Progenitor cell of endocrine pancreas (in vitro differentiated cells): ENCODE measurements at regions not wholly inside any gene's neighbourhood (a gene's known extent, or its start where the extent isn't known, plus 50 kb on each side); places are given as distances from the start of the nearest gene placed in this dataset.

ENCODE experiments used
- DNase-seq: peaks from one replicate; pipeline ENCODE4 v3.0.0; 2021; ENCODE audit warnings: low spot score; ENCODE audit not compliant: unreplicated experiment
- H3K27ac Mint-ChIP-seq: 2 replicates; pipeline ENCODE4 v1.8.0; 2021; ENCODE audit warnings: mild to moderate bottlenecking, moderate library complexity, mixed read lengths
- H3K27me3 Mint-ChIP-seq: 2 replicates; pipeline ENCODE4 v1.8.0; 2021; ENCODE audit warnings: mixed read lengths
- H3K36me3 Mint-ChIP-seq: 2 replicates; pipeline ENCODE4 v1.8.0; 2022; ENCODE audit warnings: mixed read lengths; ENCODE audit not compliant: insufficient read depth
- H3K4me1 Mint-ChIP-seq: 2 replicates; pipeline ENCODE4 v1.8.0; 2021; ENCODE audit warnings: low read depth, mixed read lengths
- H3K4me3 Mint-ChIP-seq: 2 replicates; pipeline ENCODE4 v1.8.0; 2021; ENCODE audit warnings: low read depth, mild to moderate bottlenecking, moderate library complexity, mixed read lengths
- H3K9me3 Mint-ChIP-seq: 2 replicates; pipeline ENCODE4 v1.8.0; 2021; ENCODE audit warnings: low read depth, mixed read lengths
- TF ChIP-seq, protein P1 (sequence below): fragments of 200-600 bp; sonication (generic); IDR thresholded peaks from one replicate; pipeline ENCODE4 v1.5.0; 2021; ENCODE audit warnings: antibody characterized with exemption, mild to moderate bottlenecking; ENCODE audit not compliant: unreplicated experiment

DNA sequence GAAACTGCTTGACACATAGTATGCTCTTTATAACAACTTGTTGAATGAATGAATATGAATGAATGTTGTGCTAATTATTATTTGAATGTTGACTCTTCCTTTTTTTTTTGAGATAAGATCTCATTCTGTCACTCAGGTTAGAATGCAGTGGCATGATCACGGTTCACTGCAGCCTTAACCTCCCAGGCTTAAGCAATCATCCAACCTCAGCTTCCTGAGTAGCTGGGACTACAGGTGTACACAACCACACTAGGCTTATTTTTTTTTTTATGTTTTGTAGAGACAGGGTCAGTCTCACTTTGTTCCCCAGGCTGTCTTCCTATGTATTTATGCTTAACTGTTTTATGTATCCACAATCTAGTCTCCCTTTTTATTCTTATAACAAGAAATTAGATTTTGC, 114.7 kb upstream of the WDFY3 start:
- no peak for DNase-seq
- TF ChIP-seq, protein P1, sequence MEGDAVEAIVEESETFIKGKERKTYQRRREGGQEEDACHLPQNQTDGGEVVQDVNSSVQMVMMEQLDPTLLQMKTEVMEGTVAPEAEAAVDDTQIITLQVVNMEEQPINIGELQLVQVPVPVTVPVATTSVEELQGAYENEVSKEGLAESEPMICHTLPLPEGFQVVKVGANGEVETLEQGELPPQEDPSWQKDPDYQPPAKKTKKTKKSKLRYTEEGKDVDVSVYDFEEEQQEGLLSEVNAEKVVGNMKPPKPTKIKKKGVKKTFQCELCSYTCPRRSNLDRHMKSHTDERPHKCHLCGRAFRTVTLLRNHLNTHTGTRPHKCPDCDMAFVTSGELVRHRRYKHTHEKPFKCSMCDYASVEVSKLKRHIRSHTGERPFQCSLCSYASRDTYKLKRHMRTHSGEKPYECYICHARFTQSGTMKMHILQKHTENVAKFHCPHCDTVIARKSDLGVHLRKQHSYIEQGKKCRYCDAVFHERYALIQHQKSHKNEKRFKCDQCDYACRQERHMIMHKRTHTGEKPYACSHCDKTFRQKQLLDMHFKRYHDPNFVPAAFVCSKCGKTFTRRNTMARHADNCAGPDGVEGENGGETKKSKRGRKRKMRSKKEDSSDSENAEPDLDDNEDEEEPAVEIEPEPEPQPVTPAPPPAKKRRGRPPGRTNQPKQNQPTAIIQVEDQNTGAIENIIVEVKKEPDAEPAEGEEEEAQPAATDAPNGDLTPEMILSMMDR, result no peak
- Mint-ChIP-seq H3K9me3 (no peaks in the 10 kb centered on the region), H3K4me1 (peaks cover 3% of the 10 kb centered on the region), H3K27ac (no peak overlapping the region), H3K36me3 (no peaks in the 10 kb centered on the region), H3K4me3 (no peak overlapping the region), H3K27me3 (no peaks in the 10 kb centered on the region)

DNA sequence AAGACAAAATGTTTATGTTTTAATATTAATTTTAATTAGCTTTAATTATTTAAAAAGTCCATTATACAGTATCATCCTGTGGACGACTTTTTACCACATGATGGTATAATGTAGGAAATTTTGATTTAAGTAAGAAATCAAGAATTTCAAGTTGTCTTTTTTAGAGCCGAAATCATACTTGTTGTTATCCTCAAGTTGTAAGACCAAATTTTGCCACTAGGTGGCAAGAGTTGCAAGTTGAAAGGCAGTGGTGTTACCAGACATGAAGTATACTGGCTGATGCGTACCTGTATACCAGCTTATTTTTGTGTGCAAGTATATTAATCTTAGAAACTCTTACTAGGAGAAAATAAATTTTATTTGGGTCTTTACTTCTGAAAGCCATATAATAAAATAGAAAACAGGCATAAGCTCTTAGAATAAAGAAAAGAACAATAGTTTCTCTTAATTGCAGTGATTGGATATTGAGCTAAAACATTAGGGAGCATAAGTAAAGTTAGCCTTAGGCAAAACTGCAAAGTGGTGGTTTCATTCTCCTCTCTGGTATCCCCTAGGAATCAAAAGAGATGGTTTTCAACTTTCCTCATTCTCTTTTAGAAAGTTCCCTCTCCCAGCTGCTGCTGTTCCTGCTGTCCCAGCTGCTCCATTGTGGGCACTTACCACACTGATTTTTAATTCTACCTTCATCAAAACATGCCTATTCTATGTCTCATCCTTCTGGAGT, 118.0 kb upstream of the WDFY3 start:
- Mint-ChIP-seq H3K27ac (no peak overlapping the region), H3K36me3 (peaks cover 5% of the 10 kb centered on the region), H3K4me3 (no peak overlapping the region), H3K9me3 (peaks cover 10% of the 10 kb centered on the region), H3K4me1 (peaks cover 3% of the 10 kb centered on the region), H3K27me3 (no peaks in the 10 kb centered on the region)
- peak; percentile 16 for DNase-seq
- TF ChIP-seq, protein P1, result peak; percentile 74

DNA sequence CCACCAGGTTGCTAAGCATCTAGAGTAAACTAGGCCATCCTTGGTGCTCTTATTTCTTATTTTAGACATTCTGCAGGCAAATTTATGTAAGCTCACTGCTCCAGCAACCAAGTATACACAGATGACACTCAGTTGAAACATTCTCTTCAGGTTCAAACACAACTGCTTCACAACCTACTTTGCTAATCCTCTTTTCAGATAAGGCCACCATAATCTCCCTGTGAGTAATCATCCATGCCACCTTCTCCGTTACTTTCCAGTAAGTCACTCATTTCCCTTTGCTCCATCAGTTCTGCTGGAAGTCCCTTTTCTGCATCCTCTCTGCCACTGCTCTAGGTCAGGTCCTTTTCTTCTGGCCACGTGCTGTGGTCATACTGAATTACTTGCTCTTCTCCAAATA, 120.2 kb upstream of the WDFY3 start:
- no peak for DNase-seq
- Mint-ChIP-seq H3K9me3 (peaks cover 16% of the 10 kb centered on the region), H3K36me3 (peaks cover 5% of the 10 kb centered on the region), H3K4me3 (no peak overlapping the region), H3K27me3 (no peaks in the 10 kb centered on the region), H3K27ac (no peak overlapping the region), H3K4me1 (peaks cover 3% of the 10 kb centered on the region)
- TF ChIP-seq, protein P1, result no peak

DNA sequence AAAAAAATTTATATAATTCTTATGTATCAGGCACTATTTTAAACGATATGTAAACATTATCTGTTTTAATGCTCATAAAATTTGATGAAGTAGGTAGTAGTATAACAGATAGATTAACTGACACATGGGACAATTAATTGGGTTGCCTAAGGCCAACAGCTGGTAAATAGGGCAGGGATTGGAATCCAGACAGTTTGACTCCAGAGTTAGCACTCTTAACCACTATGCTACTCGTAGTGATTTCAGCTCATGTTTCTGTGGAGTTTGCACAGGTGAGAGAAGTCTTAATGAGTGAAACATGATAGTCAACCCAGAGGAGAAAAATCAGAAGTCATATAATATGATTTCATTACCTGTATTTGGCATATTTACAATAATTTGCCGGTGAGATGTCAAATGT, 126.0 kb upstream of the WDFY3 start:
- TF ChIP-seq, protein P1, result no peak
- no peak for DNase-seq
- Mint-ChIP-seq H3K4me1 (peaks cover 1% of the 10 kb centered on the region), H3K9me3 (peaks cover 20% of the 10 kb centered on the region), H3K4me3 (no peak overlapping the region), H3K27me3 (no peaks in the 10 kb centered on the region), H3K27ac (no peak overlapping the region), H3K36me3 (peaks cover 5% of the 10 kb centered on the region)

DNA sequence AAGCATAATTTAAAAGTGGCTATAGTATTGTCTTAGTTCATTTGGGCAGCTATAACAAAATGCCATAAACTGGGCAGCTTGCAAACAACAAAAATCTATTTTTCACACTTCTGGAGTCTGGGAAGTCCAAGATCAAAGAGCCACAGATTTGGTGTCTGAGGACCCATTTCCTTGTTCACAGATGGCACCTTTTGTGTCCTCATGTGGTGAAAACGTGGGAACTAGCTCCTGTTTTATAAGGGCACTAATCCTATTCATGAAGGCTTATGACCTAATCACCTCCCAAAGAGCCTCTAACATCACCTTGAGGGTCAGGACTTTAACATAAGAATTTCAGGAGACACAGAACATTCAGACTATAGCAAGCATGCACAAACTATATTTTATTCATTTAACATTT, 126.5 kb upstream of the WDFY3 start:
- no peaks in the 10 kb centered on the region for H3K27me3 Mint-ChIP-seq
- H3K9me3 Mint-ChIP-seq, result peaks cover 21% of the 10 kb centered on the region
- TF ChIP-seq, protein P1, result no peak
- H3K36me3 Mint-ChIP-seq, result peaks cover 5% of the 10 kb centered on the region
- no peak for DNase-seq
- no peak overlapping the region for H3K27ac Mint-ChIP-seq
- H3K4me3 Mint-ChIP-seq, result no peak overlapping the region
- peaks cover 1% of the 10 kb centered on the region for H3K4me1 Mint-ChIP-seq
